Ammon's horn (tissue), 1 donor: ENCODE measurements at regions not wholly inside any gene's neighbourhood (a gene's known extent, or its start where the extent isn't known, plus 50 kb on each side); places are given as distances from the start of the nearest gene placed in this dataset.

Experiments
- DNase-seq: peaks from one replicate; pipeline ENCODE4 v3.0.0-alpha.2; 2016; ENCODE audit warnings: low spot score

- no peak for DNase-seq
These were observed 291.3 kb upstream of the PHYHIPL start for GRCh38 chr10:58885146-58885545.

- no peak for DNase-seq
These were observed 290.6 kb upstream of the PHYHIPL start for GRCh38 chr10:58885686-58886345.

- DNase-seq: no peak
These were observed 290.0 kb upstream of the PHYHIPL start for GRCh38 chr10:58886406-58886805.

GRCh38 chr10:58887474-58887873 is 289.0 kb upstream of the PHYHIPL start:
- DNase-seq: no peak

- DNase-seq: no peak
These were observed 287.5 kb upstream of the PHYHIPL start for GRCh38 chr10:58888957-58889356.

GRCh38 chr10:58892031-58892531 is 284.4 kb upstream of the PHYHIPL start:
- DNase-seq: no peak

GRCh38 chr10:58894929-58895328 is 281.5 kb upstream of the PHYHIPL start:
- no peak for DNase-seq

- no peak for DNase-seq
These were observed 280.2 kb upstream of the PHYHIPL start for GRCh38 chr10:58896229-58896628.

GRCh38 chr10:58897236-58897635 is 279.2 kb upstream of the PHYHIPL start:
- DNase-seq: no peak

- no peak for DNase-seq
These were observed 278.7 kb upstream of the PHYHIPL start for GRCh38 chr10:58897708-58898107.

- no peak for DNase-seq
These were observed 277.4 kb upstream of the PHYHIPL start for GRCh38 chr10:58898854-58899573.

- DNase-seq: no peak
These were observed 275.3 kb upstream of the PHYHIPL start for GRCh38 chr10:58901092-58901646.

- DNase-seq: no peak
These were observed 273.4 kb upstream of the PHYHIPL start for GRCh38 chr10:58903071-58903470.

- DNase-seq: no peak
These were observed 266.6 kb upstream of the PHYHIPL start for GRCh38 chr10:58909881-58910280.

- peak; percentile 4 for DNase-seq
These were observed 262.7 kb upstream of the PHYHIPL start for GRCh38 chr10:58913717-58914116.

- DNase-seq: no peak
These were observed 257.6 kb upstream of the PHYHIPL start for GRCh38 chr10:58918887-58919286.

- no peak for DNase-seq
These were observed 256.4 kb upstream of the PHYHIPL start for GRCh38 chr10:58919927-58920654.

- no peak for DNase-seq
These were observed 255.8 kb upstream of the PHYHIPL start for GRCh38 chr10:58920655-58921003.

GRCh38 chr10:58921421-58921855 is 255.0 kb upstream of the PHYHIPL start:
- DNase-seq: peak; percentile 25

- DNase-seq: no peak
These were observed 251.1 kb upstream of the PHYHIPL start for GRCh38 chr10:58925381-58925780.

GRCh38 chr10:58930500-58930899 is 245.9 kb upstream of the PHYHIPL start:
- no peak for DNase-seq

GRCh38 chr10:58932126-58932525 is 244.3 kb upstream of the PHYHIPL start:
- DNase-seq: no peak
